ENCODE measurements at regions not wholly inside any gene's neighbourhood (a gene's known extent, or its start where the extent isn't known, plus 50 kb on each side); places are given as distances from the start of the nearest gene placed in this dataset.

DNA sequence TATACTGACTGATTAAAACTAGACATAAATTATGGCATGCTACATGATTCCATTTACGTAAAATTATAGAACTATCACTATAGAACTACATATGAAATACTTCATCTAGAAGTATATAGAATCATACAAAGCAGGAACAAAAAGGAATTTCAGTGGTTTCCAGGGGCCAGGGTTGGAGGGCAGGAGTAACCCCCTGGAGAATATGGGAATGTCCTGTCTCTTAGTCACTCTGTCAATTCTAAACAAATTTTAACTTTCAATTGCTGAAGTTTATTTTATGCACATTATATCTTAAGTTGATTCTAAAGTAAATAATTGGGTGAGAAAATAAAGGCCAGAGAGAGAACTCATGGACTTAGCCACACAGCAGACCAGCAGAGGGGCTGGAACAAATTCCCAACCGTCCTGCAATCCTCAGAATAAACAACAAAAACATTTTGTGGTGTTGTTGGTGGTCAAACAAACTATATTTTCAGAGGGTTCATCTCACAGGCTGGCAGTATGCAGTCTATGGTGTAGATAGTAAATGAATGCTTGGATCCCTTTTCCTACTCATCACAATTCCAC lies 476.9 kb upstream of the SLIT2 start:
- no peak for TF ChIP-seq POLR2AphosphoS5 (IDR thresholded peaks at IDR 0.05; ENCODE audit: insufficient read depth, low read depth, low read length)
- TF ChIP-seq, protein P1, sequence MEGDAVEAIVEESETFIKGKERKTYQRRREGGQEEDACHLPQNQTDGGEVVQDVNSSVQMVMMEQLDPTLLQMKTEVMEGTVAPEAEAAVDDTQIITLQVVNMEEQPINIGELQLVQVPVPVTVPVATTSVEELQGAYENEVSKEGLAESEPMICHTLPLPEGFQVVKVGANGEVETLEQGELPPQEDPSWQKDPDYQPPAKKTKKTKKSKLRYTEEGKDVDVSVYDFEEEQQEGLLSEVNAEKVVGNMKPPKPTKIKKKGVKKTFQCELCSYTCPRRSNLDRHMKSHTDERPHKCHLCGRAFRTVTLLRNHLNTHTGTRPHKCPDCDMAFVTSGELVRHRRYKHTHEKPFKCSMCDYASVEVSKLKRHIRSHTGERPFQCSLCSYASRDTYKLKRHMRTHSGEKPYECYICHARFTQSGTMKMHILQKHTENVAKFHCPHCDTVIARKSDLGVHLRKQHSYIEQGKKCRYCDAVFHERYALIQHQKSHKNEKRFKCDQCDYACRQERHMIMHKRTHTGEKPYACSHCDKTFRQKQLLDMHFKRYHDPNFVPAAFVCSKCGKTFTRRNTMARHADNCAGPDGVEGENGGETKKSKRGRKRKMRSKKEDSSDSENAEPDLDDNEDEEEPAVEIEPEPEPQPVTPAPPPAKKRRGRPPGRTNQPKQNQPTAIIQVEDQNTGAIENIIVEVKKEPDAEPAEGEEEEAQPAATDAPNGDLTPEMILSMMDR (IDR thresholded peaks at IDR 0.05; ENCODE audit: extremely low read depth in 1 of 2, insufficient read depth in 1 of 2, low read depth in 1 of 2, low read length in 2 of 2): no peak
- TF ChIP-seq POLR2A (IDR thresholded peaks at IDR 0.05; ENCODE audit: low read depth, low read length): no peak
- TF ChIP-seq EZH2 (IDR thresholded peaks at IDR 0.05; ENCODE audit: borderline replicate concordance, low read depth, low read length, severe bottlenecking): no peak

Data from endothelial cell of umbilical vein (primary cell).